Heart left ventricle (tissue), 16 donors: ENCODE measurements at regions not wholly inside any gene's neighbourhood (a gene's known extent, or its start where the extent isn't known, plus 50 kb on each side); places are given as distances from the start of the nearest gene placed in this dataset.

ENCODE experiments used
- ATAC-seq, 4 donors: fragments of 200-7000 bp; cut with Tn5 transposase; one replicate each; pipeline ENCODE4 v1.9.1; 2020 to 2022; ENCODE audit warnings: moderate library complexity in 4 of 4, mild to moderate bottlenecking in 3 of 4, moderate number of reproducible peaks in 1 of 4
- DNase-seq, 5 donors: peaks; one replicate each; pipeline ENCODE4 v3.0.0-alpha.2; 2020
- H3K27ac ChIP-seq, 12 donors: fragments of 200-600 bp; sonication (generic) in 4 of 12; one replicate each; pipeline versions ENCODE4 v1.5.0 to v1.8.0; 2016 to 2022; ENCODE audit warnings: mild to moderate bottlenecking in 2 of 12
- H3K27me3 ChIP-seq, 9 donors: fragments of 200-600 bp; sonication (generic) in 2 of 9; one replicate each; pipeline versions ENCODE4 v1.5.1 to v1.8.0; 2016 to 2022; ENCODE audit warnings: mild to moderate bottlenecking in 3 of 9
- H3K36me3 ChIP-seq, 9 donors: fragments of 200-600 bp; sonication (generic) in 2 of 9; one replicate each; pipeline versions ENCODE4 v1.5.0 to v1.8.0; 2018 to 2022; ENCODE audit warnings: mild to moderate bottlenecking in 2 of 9
- H3K4me1 ChIP-seq, 12 donors: fragments of 200-600 bp; sonication (generic) in 4 of 12; one replicate each; pipeline versions ENCODE4 v1.5.0 to v1.8.0; 2016 to 2022; ENCODE audit warnings: mild to moderate bottlenecking in 3 of 12
- H3K4me3 ChIP-seq, 12 donors: fragments of 200-600 bp; sonication (generic) in 4 of 12; one replicate each; pipeline versions ENCODE4 v1.5.0 to v1.8.0; 2017 to 2022; ENCODE audit warnings: mild to moderate bottlenecking in 9 of 12, moderate library complexity in 4 of 12
- H3K9me3 ChIP-seq, 12 donors: fragments of 200-600 bp; sonication (generic) in 4 of 12; one replicate each; pipeline versions ENCODE4 v1.5.0 to v1.8.0; 2016 to 2022; ENCODE audit warnings: mild to moderate bottlenecking in 1 of 12
- POLR2A ChIP-seq, 2 donors: fragments of 450-650 bp; IDR thresholded peaks; one replicate each; pipeline ENCODE4 v1.6.1; 2017; ENCODE audit warnings: antibody characterized with exemption in 2 of 2, mild to moderate bottlenecking in 2 of 2, moderate library complexity in 2 of 2
- WGBS, 4 donors: extraction: QIAGEN DNeasy Blood & Tissue Kit in 2 of 4; methylation state at CpG; one replicate each; pipeline versions ENCODE4 v1.1.5 to v1.1.7; 2013 to 2018; 5-methylcytosine and 5-hydroxymethylcytosine counted together
- intact Hi-C, 10 donors: fragments of 100-400 bp; cut with DNase I; formaldehyde crosslinking; loops; one replicate each; pipeline versions ENCODE4 v1.11.1 to v1.14.2; 2022
- TF ChIP-seq, protein P1 (sequence below), 12 donors: fragments of 200-600 bp; sonication (generic) in 4 of 12; IDR thresholded peaks; one replicate each; pipeline versions ENCODE4 v1.5.0 to v1.8.0; 2018 to 2022; ENCODE audit warnings: antibody characterized with exemption in 12 of 12, mild to moderate bottlenecking in 5 of 12
- donor health status: ischemic (EF 13 %, LVEDD 7.1; RV severe dilation, severe dysfunction).
- donor health status: healthy with polysubstance abuse.
- donor health status: DM: no; HTN: yes; CAD: no.
- donor health status: DM: no; HTN: no; CAD: no.
- donor health status: ischemic (EF 25% LVEDD 6.9; RV normal size, moderate dysfunction).
- donor health status: ischemic (EF 25% LVEDD 5.7; RV mildly dilated, moderate dysfunction).
- donor health status: healthy.
- donor health status: DM: yes; HTN: yes; CAD: no.
- donor health status: ischemic (EF 35%, LVEDD 5.7; RV mildly dilated, moderate dysfunction).
- donor health status: nonischemic (EF 11% LVEDD 7.7; RV severe dilation, severe dysfunction).
- donor health status: DM: yes; HTN: yes; CAD: no.
- donor health status: PGD.
- donor health status: ischemic (EF 29% LVEDD 5.4; RV normal size, mild dysfunction).
- donor health status: nonischemic (EF 23%, LVEDD 6.1; RV moderate dilation, normal function).

DNA sequence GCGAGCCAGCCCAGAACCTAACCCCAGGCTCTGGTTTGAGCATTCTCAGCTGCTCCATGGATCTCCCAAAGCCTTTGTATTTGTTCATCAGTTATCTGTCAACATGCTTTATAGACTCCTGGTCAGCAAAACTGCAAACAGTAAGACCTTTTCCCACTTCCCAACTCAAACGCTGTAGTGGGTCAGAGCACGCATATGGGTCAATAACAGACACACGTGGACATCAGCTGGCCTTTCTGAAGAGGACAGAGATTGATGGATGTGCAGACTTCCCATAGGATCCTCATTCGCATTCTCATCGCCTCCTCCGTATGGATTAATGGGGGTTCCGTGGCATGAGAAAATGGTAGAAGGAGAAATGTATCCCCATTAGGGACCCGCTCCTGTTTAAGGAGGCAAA lies 508.1 kb downstream of the EIPR1 start:
- Histone ChIP-seq H3K9me3 (no peaks in the 10 kb centered on the region), H3K4me3 (no peak overlapping the region), H3K4me1 (no peaks in the 10 kb centered on the region), H3K27ac (no peak overlapping the region), H3K36me3 (no peaks in the 10 kb centered on the region), H3K27me3 (peaks cover 0 to 4% (median 0%) of the 10 kb centered on the region in 9 donors)
- intact Hi-C loops: no loop called here
- DNase-seq (no peak), ATAC-seq (no peak)
- 81 to 90% (median 89%) methylated on average over 9 of the region's 9 CpGs for WGBS, 4 donors
- TF ChIP-seq, protein P1, sequence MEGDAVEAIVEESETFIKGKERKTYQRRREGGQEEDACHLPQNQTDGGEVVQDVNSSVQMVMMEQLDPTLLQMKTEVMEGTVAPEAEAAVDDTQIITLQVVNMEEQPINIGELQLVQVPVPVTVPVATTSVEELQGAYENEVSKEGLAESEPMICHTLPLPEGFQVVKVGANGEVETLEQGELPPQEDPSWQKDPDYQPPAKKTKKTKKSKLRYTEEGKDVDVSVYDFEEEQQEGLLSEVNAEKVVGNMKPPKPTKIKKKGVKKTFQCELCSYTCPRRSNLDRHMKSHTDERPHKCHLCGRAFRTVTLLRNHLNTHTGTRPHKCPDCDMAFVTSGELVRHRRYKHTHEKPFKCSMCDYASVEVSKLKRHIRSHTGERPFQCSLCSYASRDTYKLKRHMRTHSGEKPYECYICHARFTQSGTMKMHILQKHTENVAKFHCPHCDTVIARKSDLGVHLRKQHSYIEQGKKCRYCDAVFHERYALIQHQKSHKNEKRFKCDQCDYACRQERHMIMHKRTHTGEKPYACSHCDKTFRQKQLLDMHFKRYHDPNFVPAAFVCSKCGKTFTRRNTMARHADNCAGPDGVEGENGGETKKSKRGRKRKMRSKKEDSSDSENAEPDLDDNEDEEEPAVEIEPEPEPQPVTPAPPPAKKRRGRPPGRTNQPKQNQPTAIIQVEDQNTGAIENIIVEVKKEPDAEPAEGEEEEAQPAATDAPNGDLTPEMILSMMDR (IDR thresholded peaks at IDR 0.05): no peak
- no peak for TF ChIP-seq POLR2A (IDR thresholded peaks at IDR 0.05)

DNA sequence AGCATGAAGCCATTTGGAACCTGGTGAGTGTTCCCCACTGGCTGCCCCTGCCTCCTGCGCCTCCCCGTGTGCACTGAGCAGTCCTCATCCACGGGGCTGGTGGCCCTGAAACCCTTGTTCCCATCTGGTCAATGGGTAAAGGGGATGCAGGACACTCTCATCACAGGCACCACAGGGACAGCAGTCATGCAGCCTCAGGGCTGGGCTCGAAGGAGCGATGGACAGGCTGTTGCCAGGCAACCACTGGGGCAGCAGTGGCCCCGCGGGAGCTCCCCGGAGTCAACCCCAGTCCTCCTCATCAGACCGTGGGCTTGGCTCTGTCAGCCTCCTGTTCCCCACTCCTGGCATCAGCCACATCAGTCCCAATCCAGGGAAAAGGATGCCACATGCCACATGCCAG lies 509.5 kb downstream of the EIPR1 start:
- Histone ChIP-seq H3K9me3 (no peaks in the 10 kb centered on the region), H3K27me3 (peaks cover 0 to 4% (median 0%) of the 10 kb centered on the region in 9 donors), H3K4me1 (no peaks in the 10 kb centered on the region), H3K4me3 (no peak overlapping the region), H3K27ac (no peak overlapping the region), H3K36me3 (no peaks in the 10 kb centered on the region)
- TF ChIP-seq, protein P1 (IDR thresholded peaks at IDR 0.05): no peak
- TF ChIP-seq POLR2A (IDR thresholded peaks at IDR 0.05): no peak
- ATAC-seq (no peak), DNase-seq (no peak)
- WGBS, 4 donors: 30 to 54% (median 48%) methylated on average over 2 to 9 of the region's 9 CpGs
- intact Hi-C loops: no loop called here

DNA sequence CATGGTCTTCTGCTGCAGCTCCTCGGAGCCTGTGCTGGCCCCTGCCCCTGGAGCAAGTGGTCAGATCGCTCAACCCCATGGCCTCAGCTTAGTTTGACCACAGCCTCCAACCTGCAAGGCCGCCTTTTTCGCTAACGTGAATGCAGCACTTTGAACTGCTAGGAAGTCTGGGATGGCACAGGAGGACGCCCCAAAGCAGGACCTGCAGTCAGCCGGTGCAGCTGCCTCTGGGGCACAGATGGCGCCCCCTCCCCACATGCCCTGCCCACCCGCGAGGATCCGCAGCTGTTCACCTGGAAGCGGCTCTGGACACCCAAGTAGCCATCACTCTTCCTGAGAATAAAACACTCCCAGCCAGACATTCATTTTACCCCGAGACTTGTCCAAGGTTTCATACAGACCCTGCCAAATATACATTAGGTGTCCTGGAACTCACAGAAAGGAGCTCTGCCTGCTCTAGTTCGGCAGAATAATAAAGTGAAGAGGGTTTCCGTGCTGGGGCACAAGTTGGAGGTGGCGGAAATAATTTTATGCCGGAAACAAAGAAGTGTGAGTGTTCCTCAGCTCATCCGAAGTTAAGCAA lies 510.1 kb downstream of the EIPR1 start:
- TF ChIP-seq, protein P1 (IDR thresholded peaks at IDR 0.05): no peak
- no peak for TF ChIP-seq POLR2A (IDR thresholded peaks at IDR 0.05)
- intact Hi-C loops: no loop called here
- H3K27me3 ChIP-seq: peaks cover 0 to 4% (median 0%) of the 10 kb centered on the region in 9 donors
- H3K27ac ChIP-seq: no peak overlapping the region
- no peaks in the 10 kb centered on the region for H3K4me1 ChIP-seq
- H3K4me3 ChIP-seq: no peak overlapping the region
- no peak for DNase-seq
- ATAC-seq: no peak
- no peaks in the 10 kb centered on the region for H3K9me3 ChIP-seq
- H3K36me3 ChIP-seq: no peaks in the 10 kb centered on the region
- WGBS, 4 donors: 74 to 82% (median 79%) methylated on average over 12 to 18 of the region's 18 CpGs

DNA sequence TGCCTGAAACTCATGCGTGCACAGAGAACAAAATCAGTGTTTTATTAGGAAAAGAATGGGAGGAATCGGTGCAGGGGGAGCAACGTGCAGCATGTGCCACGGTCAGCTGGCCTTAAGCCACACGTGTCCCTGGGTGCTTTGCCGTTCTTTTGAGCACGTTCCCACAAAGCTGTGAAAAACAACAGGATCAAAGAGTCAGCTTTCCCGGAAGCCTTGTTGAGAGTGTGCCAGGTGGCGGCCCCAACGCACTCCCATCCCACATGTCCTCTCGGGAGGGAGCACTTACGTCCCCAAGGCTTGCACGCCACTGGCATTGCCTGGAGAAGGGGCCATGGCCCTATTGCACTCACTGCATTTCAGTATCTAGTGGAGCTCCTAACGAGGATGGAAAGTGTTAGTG lies 511.2 kb downstream of the EIPR1 start:
- Histone ChIP-seq H3K4me3 (no peak overlapping the region), H3K9me3 (no peaks in the 10 kb centered on the region), H3K27ac (no peak overlapping the region), H3K36me3 (no peaks in the 10 kb centered on the region), H3K4me1 (no peaks in the 10 kb centered on the region), H3K27me3 (peaks cover 0 to 4% (median 0%) of the 10 kb centered on the region in 9 donors)
- TF ChIP-seq, protein P1 (IDR thresholded peaks at IDR 0.05): no peak
- TF ChIP-seq POLR2A (IDR thresholded peaks at IDR 0.05): no peak
- intact Hi-C loops: no loop called here
- ATAC-seq: no peak
- 71 to 81% (median 76%) methylated on average over 14 of the region's 14 CpGs for WGBS, 4 donors
- no peak for DNase-seq
